DOHH2 (cell line): ENCODE measurements at regions not wholly inside any gene's neighbourhood (a gene's known extent, or its start where the extent isn't known, plus 50 kb on each side); places are given as distances from the start of the nearest gene placed in this dataset.

Experiments
- H3F3A ChIP-seq: fragments of 200-600 bp; sonication (generic), shearing (Covaris generic); 2 replicates; pipeline ENCODE4 v1.6.0; 2016; ENCODE audit warnings: antibody characterized with exemption, mild to moderate bottlenecking; ENCODE audit not compliant: control insufficient read depth, insufficient read depth
- H3K27ac ChIP-seq: fragments of 200-600 bp; sonication (generic); 2 replicates; pipeline ENCODE4 v1.5.1; 2014; ENCODE audit warnings: low read depth, mild to moderate bottlenecking, low read length, moderate library complexity
- H3K27me3 ChIP-seq: fragments of 200-600 bp; sonication (generic); 2 replicates; pipeline ENCODE4 v1.6.1; 2014; ENCODE audit warnings: mild to moderate bottlenecking, low read length, mixed read lengths; ENCODE audit not compliant: control insufficient read depth
- H3K36me3 ChIP-seq: fragments of 200-600 bp; sonication (generic); 2 replicates; pipeline ENCODE4 v1.6.1; 2014; ENCODE audit warnings: mild to moderate bottlenecking, low read length, moderate library complexity, mixed read lengths; ENCODE audit not compliant: control insufficient read depth
- H3K4me1 ChIP-seq: fragments of 200-600 bp; sonication (generic); 2 replicates; pipeline ENCODE4 v1.6.1; 2014; ENCODE audit warnings: mild to moderate bottlenecking, low read length, mixed read lengths; ENCODE audit not compliant: control insufficient read depth
- H3K4me2 ChIP-seq: fragments of 200-600 bp; sonication (generic); 2 replicates; pipeline ENCODE4 v1.6.0; 2014; ENCODE audit warnings: mild to moderate bottlenecking, low read length, moderate library complexity
- H3K4me3 ChIP-seq: fragments of 200-600 bp; sonication (generic); 2 replicates; pipeline ENCODE4 v1.5.1; 2014; ENCODE audit warnings: mild to moderate bottlenecking, low read length, mixed read lengths
- H3K79me2 ChIP-seq: fragments of 200-600 bp; sonication (generic); 2 replicates; pipeline ENCODE4 v1.6.1; 2014; ENCODE audit warnings: mild to moderate bottlenecking, low read length, mixed read lengths; ENCODE audit not compliant: control insufficient read depth
- H3K9me2 ChIP-seq: fragments of 200-600 bp; sonication (generic); replicated peaks from 2 replicates; pipeline ENCODE4 v1.6.1; 2014; ENCODE audit warnings: mild to moderate bottlenecking, low read length, mixed read lengths; ENCODE audit not compliant: control insufficient read depth
- H3K9me3 ChIP-seq: fragments of 200-600 bp; sonication (generic); 2 replicates; pipeline ENCODE4 v1.6.1; 2014; ENCODE audit warnings: antibody characterized with exemption, low read length, mixed read lengths; ENCODE audit not compliant: control insufficient read depth, insufficient read depth
- H4K20me1 ChIP-seq: fragments of 200-600 bp; sonication (generic); 2 replicates; pipeline ENCODE4 v1.6.0; 2014; ENCODE audit warnings: low read depth, mild to moderate bottlenecking, antibody characterized with exemption, low read length, moderate library complexity; ENCODE audit not compliant: control insufficient read depth, insufficient read depth
- EZH2phosphoT487 ChIP-seq: fragments of 200-600 bp; sonication (generic); IDR thresholded peaks from 2 replicates; pipeline ENCODE4 v1.6.1; 2017; ENCODE audit warnings: borderline replicate concordance, mild to moderate bottlenecking, antibody characterized with exemption, low read length, moderate library complexity, mixed read lengths
- TF ChIP-seq, protein P1 (sequence below): fragments of 200-600 bp; sonication (generic); IDR thresholded peaks from one replicate; pipeline ENCODE4 v1.5.1; 2014; ENCODE audit warnings: antibody characterized with exemption, mild to moderate bottlenecking, low read depth, low read length; ENCODE audit not compliant: poor library complexity, severe bottlenecking

- Histone ChIP-seq H3K27me3 (no peaks in the 10 kb centered on the region), H3K4me3 (no peak overlapping the region), H3K36me3 (no peaks in the 10 kb centered on the region), H3K4me2 (no peak overlapping the region), H3K27ac (no peak overlapping the region), H3K79me2 (no peaks in the 10 kb centered on the region), H3K4me1 (no peaks in the 10 kb centered on the region), H3K9me3 (no peaks in the 10 kb centered on the region), H3F3A (no peaks in the 10 kb centered on the region), H4K20me1 (no peaks in the 10 kb centered on the region), H3K9me2 (no peaks in the 10 kb centered on the region)
- TF ChIP-seq, protein P1, sequence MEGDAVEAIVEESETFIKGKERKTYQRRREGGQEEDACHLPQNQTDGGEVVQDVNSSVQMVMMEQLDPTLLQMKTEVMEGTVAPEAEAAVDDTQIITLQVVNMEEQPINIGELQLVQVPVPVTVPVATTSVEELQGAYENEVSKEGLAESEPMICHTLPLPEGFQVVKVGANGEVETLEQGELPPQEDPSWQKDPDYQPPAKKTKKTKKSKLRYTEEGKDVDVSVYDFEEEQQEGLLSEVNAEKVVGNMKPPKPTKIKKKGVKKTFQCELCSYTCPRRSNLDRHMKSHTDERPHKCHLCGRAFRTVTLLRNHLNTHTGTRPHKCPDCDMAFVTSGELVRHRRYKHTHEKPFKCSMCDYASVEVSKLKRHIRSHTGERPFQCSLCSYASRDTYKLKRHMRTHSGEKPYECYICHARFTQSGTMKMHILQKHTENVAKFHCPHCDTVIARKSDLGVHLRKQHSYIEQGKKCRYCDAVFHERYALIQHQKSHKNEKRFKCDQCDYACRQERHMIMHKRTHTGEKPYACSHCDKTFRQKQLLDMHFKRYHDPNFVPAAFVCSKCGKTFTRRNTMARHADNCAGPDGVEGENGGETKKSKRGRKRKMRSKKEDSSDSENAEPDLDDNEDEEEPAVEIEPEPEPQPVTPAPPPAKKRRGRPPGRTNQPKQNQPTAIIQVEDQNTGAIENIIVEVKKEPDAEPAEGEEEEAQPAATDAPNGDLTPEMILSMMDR = no peak
- no peak for TF ChIP-seq EZH2phosphoT487
Measured at GRCh38 chr11:25602959-25603358, 729.0 kb upstream of the ANO3 start.

DNA sequence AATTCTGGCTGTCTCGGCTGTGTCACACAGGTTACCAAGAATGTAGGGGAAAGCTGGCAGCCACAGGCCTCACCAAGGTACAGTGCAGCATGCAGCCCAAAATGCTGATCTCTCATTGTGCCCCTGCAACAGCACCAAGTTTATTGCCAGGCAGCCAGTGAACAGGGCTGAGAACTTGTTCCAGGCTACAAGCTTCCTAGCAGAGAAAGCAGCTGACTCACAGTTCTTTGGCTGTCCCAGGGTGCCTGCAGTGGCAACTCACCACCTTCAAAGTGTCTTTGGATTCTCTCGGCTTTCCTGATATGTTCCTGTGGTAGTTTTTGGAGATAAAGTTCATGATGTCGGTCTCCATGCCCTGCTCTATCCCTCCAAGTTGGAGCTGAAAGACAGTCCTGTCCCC lies 719.1 kb upstream of the ANO3 start:
- H3K27ac ChIP-seq = no peak overlapping the region
- no peaks in the 10 kb centered on the region for H3K27me3 ChIP-seq
- H3K9me2 ChIP-seq = no peaks in the 10 kb centered on the region
- H3K4me2 ChIP-seq = no peak overlapping the region
- H4K20me1 ChIP-seq = no peaks in the 10 kb centered on the region
- TF ChIP-seq, protein P1 = no peak
- no peak for TF ChIP-seq EZH2phosphoT487
- H3K79me2 ChIP-seq = no peaks in the 10 kb centered on the region
- no peaks in the 10 kb centered on the region for H3K4me1 ChIP-seq
- H3F3A ChIP-seq = no peaks in the 10 kb centered on the region
- no peaks in the 10 kb centered on the region for H3K9me3 ChIP-seq
- no peak overlapping the region for H3K4me3 ChIP-seq
- H3K36me3 ChIP-seq = no peaks in the 10 kb centered on the region

- H3F3A ChIP-seq = no peaks in the 10 kb centered on the region
Measured at GRCh38 chr11:25613451-25613850, 718.5 kb upstream of the ANO3 start.

More at GRCh38 chr11:25613451-25613850, 718.5 kb upstream of the ANO3 start:
- H3K79me2 ChIP-seq = no peaks in the 10 kb centered on the region
- H3K27me3 ChIP-seq = no peaks in the 10 kb centered on the region
- no peak overlapping the region for H3K4me3 ChIP-seq
- H3K36me3 ChIP-seq = no peaks in the 10 kb centered on the region
- no peaks in the 10 kb centered on the region for H4K20me1 ChIP-seq
- H3K4me2 ChIP-seq = no peak overlapping the region
- no peak overlapping the region for H3K27ac ChIP-seq
- no peaks in the 10 kb centered on the region for H3K9me2 ChIP-seq
- no peaks in the 10 kb centered on the region for H3K9me3 ChIP-seq
- H3K4me1 ChIP-seq = no peaks in the 10 kb centered on the region
- TF ChIP-seq, protein P1 = no peak
- no peak for TF ChIP-seq EZH2phosphoT487
